Uterus (tissue), 3 donors: ENCODE measurements at regions not wholly inside any gene's neighbourhood (a gene's known extent, or its start where the extent isn't known, plus 50 kb on each side); places are given as distances from the start of the nearest gene placed in this dataset.
A peak's percentile ranks its signal among the peaks of the same experiment; 100 is the strongest.

Experiments
- DNase-seq, 2 donors: peaks; one replicate each; pipeline ENCODE4 v3.0.0-alpha.2; 2019 to 2020
- H3K27ac ChIP-seq, 2 donors: fragments of 200-600 bp; sonication (generic); 1 replicate in 1 of 2; 2 replicates in 1 of 2; pipeline ENCODE4 v1.5.1; 2016 to 2018
- H3K27me3 ChIP-seq, 2 donors: fragments of 200-600 bp; sonication (generic); one replicate each; pipeline ENCODE4 v1.5.1; 2018 to 2019; ENCODE audit warnings: control low read depth in 1 of 2
- H3K36me3 ChIP-seq, 2 donors: fragments of 200-600 bp; sonication (generic); one replicate each; pipeline ENCODE4 v1.5.1; 2019; ENCODE audit warnings: control low read depth in 1 of 2
- H3K4me1 ChIP-seq, 2 donors: fragments of 200-600 bp; sonication (generic); one replicate each; pipeline ENCODE4 v1.5.1; 2018 to 2019; ENCODE audit warnings: control low read depth in 1 of 2
- H3K4me3 ChIP-seq, 2 donors: fragments of 200-600 bp; sonication (generic); 1 replicate in 1 of 2; 2 replicates in 1 of 2; pipeline ENCODE4 v1.5.1; 2018 to 2019; ENCODE audit warnings: mild to moderate bottlenecking in 1 of 2
- H3K9me3 ChIP-seq, 2 donors: fragments of 200-600 bp; sonication (generic); one replicate each; pipeline ENCODE4 v1.5.1; 2019; ENCODE audit warnings: control low read depth in 1 of 2
- POLR2A ChIP-seq, 2 donors: fragments of 450-650 bp; IDR thresholded peaks; one replicate each; pipeline ENCODE4 v1.6.1; 2016; ENCODE audit warnings: antibody characterized with exemption in 2 of 2, mild to moderate bottlenecking in 1 of 2, moderate library complexity in 1 of 2
- intact Hi-C: fragments of 100-400 bp; cut with DNase I; formaldehyde crosslinking; loops from one replicate; pipeline ENCODE4 v1.15.1; 2023; ENCODE audit warnings: low total_unique reads
- TF ChIP-seq, protein P1 (sequence below), 4 experiments: fragments of 200-600 bp in 2 of 4; fragments of 450-650 bp in 2 of 4; sonication (generic) in 2 of 4; IDR thresholded peaks; one replicate each; pipeline ENCODE4 v1.5.1; 2016 to 2019; ENCODE audit warnings: antibody characterized with exemption in 4 of 4, mild to moderate bottlenecking in 2 of 4, moderate library complexity in 1 of 4
- donor health status: DM: yes; HTN: yes; CAD: no.

- intact Hi-C loops = no loop called here
- Histone ChIP-seq H3K36me3 (no peaks in the 10 kb centered on the region), H3K27ac (peak overlapping the region in 1 of 2 donors; percentile 14), H3K4me1 (no peaks in the 10 kb centered on the region), H3K27me3 (no peaks in the 10 kb centered on the region), H3K9me3 (no peaks in the 10 kb centered on the region), H3K4me3 (no peak overlapping the region)
- peak; percentile 29 to 41 for DNase-seq
- no peak for TF ChIP-seq POLR2A (IDR thresholded peaks at IDR 0.05)
- TF ChIP-seq, protein P1, sequence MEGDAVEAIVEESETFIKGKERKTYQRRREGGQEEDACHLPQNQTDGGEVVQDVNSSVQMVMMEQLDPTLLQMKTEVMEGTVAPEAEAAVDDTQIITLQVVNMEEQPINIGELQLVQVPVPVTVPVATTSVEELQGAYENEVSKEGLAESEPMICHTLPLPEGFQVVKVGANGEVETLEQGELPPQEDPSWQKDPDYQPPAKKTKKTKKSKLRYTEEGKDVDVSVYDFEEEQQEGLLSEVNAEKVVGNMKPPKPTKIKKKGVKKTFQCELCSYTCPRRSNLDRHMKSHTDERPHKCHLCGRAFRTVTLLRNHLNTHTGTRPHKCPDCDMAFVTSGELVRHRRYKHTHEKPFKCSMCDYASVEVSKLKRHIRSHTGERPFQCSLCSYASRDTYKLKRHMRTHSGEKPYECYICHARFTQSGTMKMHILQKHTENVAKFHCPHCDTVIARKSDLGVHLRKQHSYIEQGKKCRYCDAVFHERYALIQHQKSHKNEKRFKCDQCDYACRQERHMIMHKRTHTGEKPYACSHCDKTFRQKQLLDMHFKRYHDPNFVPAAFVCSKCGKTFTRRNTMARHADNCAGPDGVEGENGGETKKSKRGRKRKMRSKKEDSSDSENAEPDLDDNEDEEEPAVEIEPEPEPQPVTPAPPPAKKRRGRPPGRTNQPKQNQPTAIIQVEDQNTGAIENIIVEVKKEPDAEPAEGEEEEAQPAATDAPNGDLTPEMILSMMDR (IDR thresholded peaks at IDR 0.05) = no peak
Observed at GRCh38 chr9:86766912-86767311, 180.4 kb downstream of the GAS1 start.

DNA sequence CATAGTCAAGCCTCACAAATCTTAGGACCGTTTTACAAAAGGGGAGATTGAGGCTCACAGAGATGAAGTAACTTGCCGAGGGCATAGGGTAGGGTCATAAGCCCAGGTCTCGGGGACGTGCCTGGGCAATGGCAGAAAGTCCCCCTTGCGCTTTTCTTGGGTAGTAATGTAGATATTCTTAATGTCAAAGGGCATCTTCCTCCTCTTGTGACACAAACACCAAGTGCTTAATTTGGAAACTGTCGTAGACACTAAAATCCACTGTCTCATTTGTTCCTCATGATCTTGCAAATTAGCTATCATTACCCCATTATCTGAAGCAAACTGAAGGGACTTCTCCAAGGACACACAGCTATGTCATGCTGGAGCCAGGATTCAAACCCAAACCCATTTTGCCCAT is 180.8 kb downstream of the GAS1 start:
- TF ChIP-seq, protein P1 (IDR thresholded peaks at IDR 0.05) = no peak
- TF ChIP-seq POLR2A (IDR thresholded peaks at IDR 0.05) = no peak
- Histone ChIP-seq H3K9me3 (no peaks in the 10 kb centered on the region), H3K36me3 (no peaks in the 10 kb centered on the region), H3K4me1 (no peaks in the 10 kb centered on the region), H3K4me3 (no peak overlapping the region), H3K27me3 (no peaks in the 10 kb centered on the region), H3K27ac (no peak overlapping the region)
- intact Hi-C loops = no loop called here
- DNase-seq = no peak

GRCh38 chr9:86765746-86766430 is 181.4 kb downstream of the GAS1 start:
- H3K27ac ChIP-seq = no peak overlapping the region
- H3K27me3 ChIP-seq = no peaks in the 10 kb centered on the region
- no peak for DNase-seq
- H3K36me3 ChIP-seq = no peaks in the 10 kb centered on the region
- H3K4me1 ChIP-seq = no peaks in the 10 kb centered on the region
- no peak overlapping the region for H3K4me3 ChIP-seq
- H3K9me3 ChIP-seq = no peaks in the 10 kb centered on the region
- no peak for TF ChIP-seq POLR2A (IDR thresholded peaks at IDR 0.05)
- TF ChIP-seq, protein P1 (IDR thresholded peaks at IDR 0.05) = no peak
- intact Hi-C loops = no loop called here

DNA sequence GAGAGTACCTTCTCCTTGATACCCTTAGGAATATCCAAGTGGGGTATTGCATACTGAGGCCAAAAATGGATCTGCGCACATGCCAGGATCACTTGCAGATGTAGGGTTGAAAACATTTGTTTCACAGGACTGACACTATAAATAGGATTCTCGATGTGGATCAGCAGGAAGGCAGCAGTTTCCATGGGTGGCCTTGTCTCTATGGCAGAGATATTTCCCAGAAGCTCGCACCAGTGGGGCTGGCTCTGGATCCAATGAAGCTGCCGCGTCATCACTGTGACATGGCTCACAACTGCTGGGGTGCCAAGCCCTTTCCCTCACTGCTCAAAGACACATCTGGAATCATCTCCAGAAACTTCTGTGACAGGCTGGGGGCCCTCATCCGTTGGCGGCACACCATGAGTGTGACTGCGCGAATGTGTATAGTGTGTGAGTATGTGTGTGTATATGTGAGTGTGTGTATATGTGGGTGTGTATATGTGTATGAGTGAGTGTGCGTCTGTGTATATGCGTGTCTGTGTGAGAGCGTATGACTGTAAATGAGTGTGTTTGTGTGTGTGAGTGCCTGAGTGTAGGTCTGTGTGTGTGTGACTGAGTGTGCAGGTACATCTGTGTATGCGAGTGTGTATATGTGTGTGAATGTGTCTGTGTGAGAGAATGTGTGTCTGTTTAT is 182.5 kb downstream of the GAS1 start:
- TF ChIP-seq POLR2A (IDR thresholded peaks at IDR 0.05) = no peak
- TF ChIP-seq, protein P1 (IDR thresholded peaks at IDR 0.05) = no peak
- no peak for DNase-seq

DNA sequence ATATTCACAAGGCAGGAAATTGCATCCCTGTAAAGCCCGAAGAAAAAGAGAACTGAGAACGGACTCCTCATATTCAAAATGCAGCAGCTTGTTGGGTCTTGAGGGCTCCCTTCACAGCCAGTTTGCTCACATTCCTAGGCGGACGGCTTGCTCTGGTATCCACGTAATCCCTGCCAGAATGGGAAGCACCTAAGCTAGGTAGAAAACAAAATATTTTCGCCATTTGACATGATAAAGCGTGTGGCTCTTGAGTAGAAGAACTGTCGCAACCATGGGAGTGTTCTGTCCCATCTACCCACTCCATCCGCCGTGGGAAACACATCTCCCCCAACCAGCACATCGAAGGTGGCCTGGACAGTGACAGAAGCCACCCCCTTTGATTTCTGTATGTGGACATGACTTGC is 183.1 kb downstream of the GAS1 start:
- DNase-seq = no peak
- Histone ChIP-seq H3K27me3 (no peaks in the 10 kb centered on the region), H3K27ac (no peak overlapping the region), H3K4me3 (no peak overlapping the region), H3K36me3 (no peaks in the 10 kb centered on the region), H3K9me3 (no peaks in the 10 kb centered on the region), H3K4me1 (no peaks in the 10 kb centered on the region)
- TF ChIP-seq POLR2A (IDR thresholded peaks at IDR 0.05) = no peak
- TF ChIP-seq, protein P1 (IDR thresholded peaks at IDR 0.05) = no peak
- intact Hi-C loops = no loop called here

More for the DNA sequence above, 182.5 kb downstream of the GAS1 start:
- Histone ChIP-seq H3K9me3 (no peaks in the 10 kb centered on the region), H3K4me1 (no peaks in the 10 kb centered on the region), H3K4me3 (no peak overlapping the region), H3K27ac (no peak overlapping the region), H3K27me3 (no peaks in the 10 kb centered on the region), H3K36me3 (no peaks in the 10 kb centered on the region)
- intact Hi-C loops = no loop called here
